Right atrium auricular region (tissue), 2 donors: ENCODE measurements at regions not wholly inside any gene's neighbourhood (a gene's known extent, or its start where the extent isn't known, plus 50 kb on each side); places are given as distances from the start of the nearest gene placed in this dataset.

Experiments
- DNase-seq: peaks from one replicate; pipeline ENCODE4 v3.0.0-alpha.2; 2019; ENCODE audit warnings: low spot score
- H3K27ac ChIP-seq, 2 donors: fragments of 200-600 bp; sonication (generic); 1 replicate in 1 of 2; 2 replicates in 1 of 2; pipeline ENCODE4 v1.5.1; 2016 to 2019
- H3K27me3 ChIP-seq, 2 donors: fragments of 200-600 bp; sonication (generic); one replicate each; pipeline versions ENCODE4 v1.5.1 to v1.6.0; 2017 to 2019
- H3K36me3 ChIP-seq: fragments of 200-600 bp; sonication (generic); one replicate; pipeline ENCODE4 v1.5.1; 2016
- H3K4me1 ChIP-seq, 2 donors: fragments of 200-600 bp; sonication (generic); one replicate each; pipeline versions ENCODE4 v1.5.1 to v1.6.0; 2017 to 2019
- H3K4me3 ChIP-seq, 2 donors: fragments of 200-600 bp; sonication (generic); 1 replicate in 1 of 2; 2 replicates in 1 of 2; pipeline ENCODE4 v1.5.1; 2017 to 2019; ENCODE audit warnings: mild to moderate bottlenecking in 1 of 2, moderate library complexity in 1 of 2
- H3K9me3 ChIP-seq, 2 donors: fragments of 200-600 bp; sonication (generic); one replicate each; pipeline ENCODE4 v1.5.1; 2019
- TF ChIP-seq, protein P1 (sequence below), 2 donors: fragments of 200-600 bp; sonication (generic); IDR thresholded peaks; one replicate each; pipeline ENCODE4 v1.5.1; 2019; ENCODE audit warnings: antibody characterized with exemption in 2 of 2

DNA sequence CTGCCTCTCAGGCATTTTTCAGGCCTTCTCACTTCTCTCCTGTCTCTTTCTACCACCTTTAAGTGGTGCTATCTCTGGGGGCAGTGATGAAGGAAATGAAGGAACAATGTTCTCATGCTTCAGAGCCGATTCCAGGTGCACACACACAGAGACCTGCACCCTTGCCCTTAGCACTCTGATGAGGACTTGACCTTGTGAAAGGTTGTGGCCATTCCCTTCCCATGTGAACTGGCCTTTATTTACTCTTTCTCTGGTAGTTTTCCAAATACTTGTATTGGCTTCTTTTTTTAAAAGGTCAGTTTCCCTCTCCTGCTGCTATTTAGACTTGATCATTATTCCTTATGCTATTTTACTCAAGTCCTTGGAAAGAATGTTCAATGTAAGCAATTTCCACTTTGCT is 188.6 kb downstream of the MDFIC start:
- no peak for DNase-seq
- Histone ChIP-seq H3K9me3 (no peaks in the 10 kb centered on the region), H3K27ac (no peak overlapping the region), H3K36me3 (no peaks in the 10 kb centered on the region), H3K4me3 (no peak overlapping the region), H3K4me1 (no peaks in the 10 kb centered on the region), H3K27me3 (no peaks in the 10 kb centered on the region)
- TF ChIP-seq, protein P1, sequence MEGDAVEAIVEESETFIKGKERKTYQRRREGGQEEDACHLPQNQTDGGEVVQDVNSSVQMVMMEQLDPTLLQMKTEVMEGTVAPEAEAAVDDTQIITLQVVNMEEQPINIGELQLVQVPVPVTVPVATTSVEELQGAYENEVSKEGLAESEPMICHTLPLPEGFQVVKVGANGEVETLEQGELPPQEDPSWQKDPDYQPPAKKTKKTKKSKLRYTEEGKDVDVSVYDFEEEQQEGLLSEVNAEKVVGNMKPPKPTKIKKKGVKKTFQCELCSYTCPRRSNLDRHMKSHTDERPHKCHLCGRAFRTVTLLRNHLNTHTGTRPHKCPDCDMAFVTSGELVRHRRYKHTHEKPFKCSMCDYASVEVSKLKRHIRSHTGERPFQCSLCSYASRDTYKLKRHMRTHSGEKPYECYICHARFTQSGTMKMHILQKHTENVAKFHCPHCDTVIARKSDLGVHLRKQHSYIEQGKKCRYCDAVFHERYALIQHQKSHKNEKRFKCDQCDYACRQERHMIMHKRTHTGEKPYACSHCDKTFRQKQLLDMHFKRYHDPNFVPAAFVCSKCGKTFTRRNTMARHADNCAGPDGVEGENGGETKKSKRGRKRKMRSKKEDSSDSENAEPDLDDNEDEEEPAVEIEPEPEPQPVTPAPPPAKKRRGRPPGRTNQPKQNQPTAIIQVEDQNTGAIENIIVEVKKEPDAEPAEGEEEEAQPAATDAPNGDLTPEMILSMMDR (IDR thresholded peaks at IDR 0.05): no peak

DNA sequence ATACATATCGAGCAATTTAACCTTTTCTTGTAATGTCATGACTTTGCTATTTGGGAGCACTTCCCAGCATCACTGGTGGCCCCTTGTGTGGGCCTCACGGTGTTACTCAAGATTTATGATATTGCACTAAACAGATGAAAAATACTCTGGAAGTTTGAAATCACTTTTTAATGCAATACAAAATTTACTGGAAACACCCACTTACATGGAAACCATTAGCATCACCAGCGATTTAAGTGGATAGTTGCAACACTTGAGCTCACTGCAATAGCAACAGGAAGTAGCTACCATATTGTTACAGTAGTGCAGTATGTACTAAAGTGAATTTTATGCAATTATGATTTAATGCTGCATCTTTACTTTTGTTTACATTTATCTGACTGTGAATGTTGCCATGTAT is 184.4 kb downstream of the MDFIC start:
- Histone ChIP-seq H3K36me3 (no peaks in the 10 kb centered on the region), H3K27ac (no peak overlapping the region), H3K4me3 (no peak overlapping the region), H3K27me3 (no peaks in the 10 kb centered on the region), H3K4me1 (no peaks in the 10 kb centered on the region), H3K9me3 (no peaks in the 10 kb centered on the region)
- TF ChIP-seq, protein P1 (IDR thresholded peaks at IDR 0.05): no peak
- DNase-seq: no peak

DNA sequence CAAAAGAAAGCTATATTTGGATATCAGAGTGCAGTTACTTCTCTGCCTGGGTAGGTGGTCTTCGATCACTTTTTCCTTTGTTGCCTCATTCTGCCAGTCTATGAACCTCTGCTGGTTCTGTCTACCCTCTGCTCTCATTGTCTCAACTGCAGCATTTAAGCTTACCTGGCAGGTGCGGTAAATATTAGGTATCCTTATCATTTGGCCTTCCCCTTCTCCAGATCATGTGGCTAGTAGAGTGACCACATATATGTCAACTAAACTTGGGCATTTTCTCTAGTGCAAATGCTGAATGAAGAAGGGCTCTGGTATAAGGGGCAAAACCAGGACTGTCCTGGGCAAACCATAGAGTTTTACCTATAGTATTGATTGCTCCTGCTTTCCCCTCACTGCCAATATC is 180.8 kb downstream of the MDFIC start:
- Histone ChIP-seq H3K27me3 (no peaks in the 10 kb centered on the region), H3K27ac (no peak overlapping the region), H3K4me3 (no peak overlapping the region), H3K9me3 (no peaks in the 10 kb centered on the region), H3K36me3 (no peaks in the 10 kb centered on the region), H3K4me1 (no peaks in the 10 kb centered on the region)
- TF ChIP-seq, protein P1 (IDR thresholded peaks at IDR 0.05): no peak
- no peak for DNase-seq

DNA sequence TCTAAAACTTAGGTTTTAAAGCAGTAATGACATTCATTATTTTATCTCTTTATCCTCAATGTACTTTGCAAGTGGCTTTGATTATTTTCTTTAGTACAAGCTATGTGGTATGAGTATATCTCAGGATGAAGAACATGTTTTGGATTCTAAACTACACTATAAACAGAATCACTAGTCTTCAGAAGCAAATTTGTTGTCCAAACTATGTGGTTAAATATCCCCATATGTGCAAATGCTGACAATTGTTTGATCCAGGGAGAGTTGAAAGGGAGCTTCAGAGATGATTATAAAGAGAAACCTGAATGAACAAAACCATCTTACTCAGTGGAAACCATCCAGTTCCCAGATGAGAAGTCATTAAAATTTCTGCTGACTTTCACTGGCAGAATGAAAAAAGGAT is 179.3 kb downstream of the MDFIC start:
- Histone ChIP-seq H3K36me3 (no peaks in the 10 kb centered on the region), H3K4me3 (no peak overlapping the region), H3K27me3 (no peaks in the 10 kb centered on the region), H3K9me3 (no peaks in the 10 kb centered on the region), H3K27ac (no peak overlapping the region), H3K4me1 (no peaks in the 10 kb centered on the region)
- TF ChIP-seq, protein P1 (IDR thresholded peaks at IDR 0.05): no peak
- DNase-seq: no peak

DNA sequence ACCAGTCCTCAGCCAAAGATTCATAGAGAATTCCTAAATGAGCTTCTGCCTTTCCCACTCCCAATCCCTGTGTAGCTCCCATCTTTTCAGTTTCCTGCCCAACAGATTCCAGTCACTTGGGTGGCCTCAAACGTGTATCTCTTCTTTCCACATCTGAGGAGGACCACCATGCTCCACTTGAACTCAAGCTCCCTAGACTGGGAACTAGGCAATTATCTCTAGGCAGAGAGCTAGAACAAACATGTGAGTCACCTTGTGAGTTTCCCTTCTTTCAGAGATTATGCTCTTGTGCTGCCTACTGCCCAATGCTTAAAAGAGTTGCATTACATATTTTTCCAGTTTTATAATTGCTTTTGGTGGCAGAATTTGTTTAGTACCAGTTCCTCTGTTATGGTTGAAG is 178.0 kb downstream of the MDFIC start:
- H3K4me1 ChIP-seq: no peaks in the 10 kb centered on the region
- no peak overlapping the region for H3K4me3 ChIP-seq
- H3K27me3 ChIP-seq: no peaks in the 10 kb centered on the region
- no peak overlapping the region for H3K27ac ChIP-seq
- TF ChIP-seq, protein P1 (IDR thresholded peaks at IDR 0.05): no peak
- H3K9me3 ChIP-seq: no peaks in the 10 kb centered on the region
- no peak for DNase-seq
- no peaks in the 10 kb centered on the region for H3K36me3 ChIP-seq

DNA sequence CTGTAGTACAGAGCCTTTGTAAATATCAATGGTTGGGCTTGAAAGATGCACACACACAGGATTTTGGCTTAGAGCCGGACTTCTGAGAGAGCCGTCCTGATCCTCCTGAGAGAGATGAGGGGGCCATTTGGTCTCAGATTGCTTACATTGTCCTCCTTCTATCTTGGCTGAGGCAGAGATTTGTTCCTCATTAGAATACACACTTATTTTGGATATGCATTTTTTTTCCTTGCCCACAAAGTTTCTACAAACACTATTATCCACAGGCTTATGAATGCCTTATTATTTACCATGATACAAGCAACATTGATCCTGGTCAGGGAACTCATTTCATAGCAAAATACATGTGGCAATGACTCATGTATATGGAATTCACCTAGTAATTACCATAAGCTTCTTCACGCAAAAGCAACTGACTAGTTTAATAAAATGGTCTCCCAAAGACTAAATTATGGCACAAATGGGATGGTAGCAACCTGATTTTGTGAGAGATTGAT is 175.3 kb downstream of the MDFIC start:
- Histone ChIP-seq H3K4me3 (no peak overlapping the region), H3K27me3 (no peaks in the 10 kb centered on the region), H3K9me3 (no peaks in the 10 kb centered on the region), H3K36me3 (no peaks in the 10 kb centered on the region), H3K4me1 (no peaks in the 10 kb centered on the region), H3K27ac (no peak overlapping the region)
- TF ChIP-seq, protein P1 (IDR thresholded peaks at IDR 0.05): no peak
- no peak for DNase-seq
